Panc1 (cell line): ENCODE measurements at regions not wholly inside any gene's neighbourhood (a gene's known extent, or its start where the extent isn't known, plus 50 kb on each side); places are given as distances from the start of the nearest gene placed in this dataset.

Experiments
- ATAC-seq: fragments of 200-7000 bp; cut with Tn5 transposase; 2 replicates; pipeline ENCODE4 v1.9.1; 2020; ENCODE audit warnings: mild to moderate bottlenecking, moderate library complexity
- BruUV-seq: library from RNA; stranded (reverse); fragments of 400-500 nt; replicated peaks from 2 replicates; lab custom pipeline; 2021; lab: Mats Ljungman, UMichigan
- CTCF ChIA-PET: fragments of 300-600 bp; sonication (Branson Sonifier 250); formaldehyde crosslinking; loops from one replicate; lab custom pipeline; 2022; ENCODE audit warnings: antibody characterized with exemption; lab: Charles Lee
- POLR2A ChIA-PET: fragments of 300-600 bp; sonication (Branson Sonifier 250); formaldehyde crosslinking; loops from one replicate; lab custom pipeline; 2022; ENCODE audit warnings: antibody characterized with exemption; lab: Charles Lee
- DNase-seq: peaks from one replicate; pipeline ENCODE4 v3.0.0-alpha.2; 2010; ENCODE audit warnings: low read depth, low spot score
- H3K27ac ChIP-seq: 2 replicates; pipeline ENCODE4 v1.5.1; 2011; ENCODE audit warnings: mild to moderate bottlenecking, low read length, inconsistent platforms
- H3K27me3 ChIP-seq: fragments of 200-500 bp; sonication (Bioruptor generic); 2 replicates; pipeline ENCODE4 v1.6.0; 2014; ENCODE audit warnings: low read length, inconsistent platforms; ENCODE audit not compliant: control insufficient read depth, insufficient read depth
- H3K36me3 ChIP-seq: fragments of 200-500 bp; sonication (Bioruptor generic); 2 replicates; pipeline ENCODE4 v1.5.1; 2014; ENCODE audit warnings: inconsistent platforms, mild to moderate bottlenecking, low read length, moderate library complexity; ENCODE audit not compliant: control insufficient read depth, insufficient read depth
- H3K4me1 ChIP-seq: 2 replicates; pipeline ENCODE4 v1.5.1; 2011; ENCODE audit warnings: inconsistent platforms, mild to moderate bottlenecking, low read length, moderate library complexity; ENCODE audit not compliant: control insufficient read depth, insufficient read depth
- H3K4me3 ChIP-seq, 2 experiments: 2 replicates each; pipeline ENCODE4 v1.5.1; 2011 to 2012; ENCODE audit warnings: low read depth in 2 of 2, low read length in 2 of 2, mild to moderate bottlenecking in 2 of 2, inconsistent platforms in 1 of 2, moderate library complexity in 1 of 2
- H3K9me3 ChIP-seq: fragments of 200-500 bp; sonication (Bioruptor generic); 2 replicates; pipeline ENCODE4 v1.5.1; 2014; ENCODE audit warnings: low read depth, mild to moderate bottlenecking, inconsistent platforms, low read length, moderate library complexity; ENCODE audit not compliant: control insufficient read depth, insufficient read depth
- CTCF ChIP-seq: fragments of 450-650 bp; IDR thresholded peaks from 2 replicates; pipeline ENCODE4 v1.5.1; 2017; ENCODE audit warnings: mild to moderate bottlenecking
- POLR2AphosphoS5 ChIP-seq: IDR thresholded peaks from 2 replicates; pipeline ENCODE4 v1.6.1; 2012; ENCODE audit warnings: mild to moderate bottlenecking, low read depth, low read length, moderate library complexity
- SIN3A ChIP-seq: IDR thresholded peaks from 2 replicates; pipeline ENCODE4 v1.6.1; 2012; ENCODE audit warnings: low read depth, mild to moderate bottlenecking, low read length, moderate library complexity, borderline replicate concordance; ENCODE audit not compliant: insufficient read depth
- TCF7L2 ChIP-seq: IDR thresholded peaks from 2 replicates; pipeline ENCODE4 v1.6.1; 2011; ENCODE audit warnings: mild to moderate bottlenecking, low read depth, low read length, inconsistent platforms
- in situ Hi-C: cut with HindIII; loops from 2 replicates; pipeline ENCODE4 v1.10.0; 2016; ENCODE audit warnings: low sequenced_read_pairs, low pct_unique_long_range_greater_than_20kb
- intact Hi-C: fragments of 100-400 bp; cut with micrococcal nuclease; formaldehyde crosslinking; loops from one replicate; pipeline ENCODE4 v1.10.0; 2022; ENCODE audit not compliant: unreplicated experiment
- TF ChIP-seq, protein P1 (sequence below), 2 experiments: IDR thresholded peaks; 2 replicates each; pipeline ENCODE4 v1.6.1; 2011 to 2012; ENCODE audit warnings: low read depth in 2 of 2, control low read depth in 1 of 2, low read length in 1 of 2, mild to moderate bottlenecking in 1 of 2, moderate library complexity in 1 of 2; ENCODE audit not compliant: insufficient read depth in 1 of 2

- TF ChIP-seq POLR2AphosphoS5 (no peak), SIN3A (no peak), CTCF (no peak), TCF7L2 (no peak)
- TF ChIP-seq, protein P1, sequence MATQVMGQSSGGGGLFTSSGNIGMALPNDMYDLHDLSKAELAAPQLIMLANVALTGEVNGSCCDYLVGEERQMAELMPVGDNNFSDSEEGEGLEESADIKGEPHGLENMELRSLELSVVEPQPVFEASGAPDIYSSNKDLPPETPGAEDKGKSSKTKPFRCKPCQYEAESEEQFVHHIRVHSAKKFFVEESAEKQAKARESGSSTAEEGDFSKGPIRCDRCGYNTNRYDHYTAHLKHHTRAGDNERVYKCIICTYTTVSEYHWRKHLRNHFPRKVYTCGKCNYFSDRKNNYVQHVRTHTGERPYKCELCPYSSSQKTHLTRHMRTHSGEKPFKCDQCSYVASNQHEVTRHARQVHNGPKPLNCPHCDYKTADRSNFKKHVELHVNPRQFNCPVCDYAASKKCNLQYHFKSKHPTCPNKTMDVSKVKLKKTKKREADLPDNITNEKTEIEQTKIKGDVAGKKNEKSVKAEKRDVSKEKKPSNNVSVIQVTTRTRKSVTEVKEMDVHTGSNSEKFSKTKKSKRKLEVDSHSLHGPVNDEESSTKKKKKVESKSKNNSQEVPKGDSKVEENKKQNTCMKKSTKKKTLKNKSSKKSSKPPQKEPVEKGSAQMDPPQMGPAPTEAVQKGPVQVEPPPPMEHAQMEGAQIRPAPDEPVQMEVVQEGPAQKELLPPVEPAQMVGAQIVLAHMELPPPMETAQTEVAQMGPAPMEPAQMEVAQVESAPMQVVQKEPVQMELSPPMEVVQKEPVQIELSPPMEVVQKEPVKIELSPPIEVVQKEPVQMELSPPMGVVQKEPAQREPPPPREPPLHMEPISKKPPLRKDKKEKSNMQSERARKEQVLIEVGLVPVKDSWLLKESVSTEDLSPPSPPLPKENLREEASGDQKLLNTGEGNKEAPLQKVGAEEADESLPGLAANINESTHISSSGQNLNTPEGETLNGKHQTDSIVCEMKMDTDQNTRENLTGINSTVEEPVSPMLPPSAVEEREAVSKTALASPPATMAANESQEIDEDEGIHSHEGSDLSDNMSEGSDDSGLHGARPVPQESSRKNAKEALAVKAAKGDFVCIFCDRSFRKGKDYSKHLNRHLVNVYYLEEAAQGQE (IDR thresholded peaks at IDR 0.05; ENCODE audit: insufficient read depth in 1 of 2, low read depth in 2 of 2, low read length in 1 of 2): no peak
- no peak for DNase-seq
- intact Hi-C loops (no loop called here), in situ Hi-C loops (no loop called here)
- POLR2A ChIA-PET: no interaction called here
- Histone ChIP-seq H3K4me1 (no peaks in the 10 kb centered on the region), H3K27me3 (no peaks in the 10 kb centered on the region), H3K36me3 (no peaks in the 10 kb centered on the region), H3K27ac (no peak overlapping the region), H3K4me3 (no peak overlapping the region), H3K9me3 (no peaks in the 10 kb centered on the region)
- BruUV-seq: no TSS peak
- ATAC-seq: no peak
- CTCF ChIA-PET: no interaction called here
Measured at GRCh38 chr13:105403086-105403485, 1132.4 kb downstream of the EFNB2 start.

- no peaks in the 10 kb centered on the region for H3K4me1 ChIP-seq
- H3K36me3 ChIP-seq: no peaks in the 10 kb centered on the region
- no peak overlapping the region for H3K4me3 ChIP-seq
- BruUV-seq: no TSS peak
- H3K27me3 ChIP-seq: no peaks in the 10 kb centered on the region
- ChIA-PET POLR2A (no interaction called here), CTCF (no interaction called here)
- in situ Hi-C loops: no loop called here
- intact Hi-C loops: no loop called here
- no peaks in the 10 kb centered on the region for H3K9me3 ChIP-seq
- no peak for DNase-seq
- ATAC-seq: no peak
- no peak overlapping the region for H3K27ac ChIP-seq
- TF ChIP-seq CTCF (no peak), SIN3A (no peak), POLR2AphosphoS5 (no peak), TCF7L2 (no peak)
- TF ChIP-seq, protein P1 (IDR thresholded peaks at IDR 0.05; ENCODE audit: insufficient read depth in 1 of 2, low read depth in 2 of 2, low read length in 1 of 2): no peak
Measured at GRCh38 chr13:105395041-105395440, 1140.4 kb downstream of the EFNB2 start.
